K562 (cell line): ENCODE measurements at regions not wholly inside any gene's neighbourhood (a gene's known extent, or its start where the extent isn't known, plus 50 kb on each side); places are given as distances from the start of the nearest gene placed in this dataset.

Experiments used
- CREB1 ChIP-seq, 2 experiments: sonication (generic) in 1 of 2; formaldehyde crosslinking in 1 of 2; IDR thresholded peaks; 2 replicates each; pipeline versions ENCODE4 v1.6.1 to v1.8.0; 2012 to 2022; ENCODE audit warnings: inconsistent platforms in 1 of 2, mild to moderate bottlenecking in 1 of 2, missing genetic modification reagents in 1 of 2, moderate library complexity in 1 of 2
- EZH2 ChIP-seq: IDR thresholded peaks from 2 replicates; pipeline ENCODE4 v1.6.1; 2012; ENCODE audit warnings: low read depth, mild to moderate bottlenecking, inconsistent platforms, low read length, borderline replicate concordance
- JUND ChIP-seq, 2 experiments: IDR thresholded peaks; 2 replicates in 1 of 2; 3 replicates in 1 of 2; pipeline ENCODE4 v1.6.1; 2011; ENCODE audit warnings: borderline replicate concordance in 2 of 2, low read depth in 2 of 2, low read length in 2 of 2, improper control_type of control experiment in 1 of 2, missing biosample characterization in 1 of 2, missing genetic modification characterization in 1 of 2, missing genetic modification reagents in 1 of 2
- MXI1 ChIP-seq: IDR thresholded peaks from 2 replicates; pipeline ENCODE4 v1.6.1; 2011; ENCODE audit warnings: low read depth, mild to moderate bottlenecking, improper control_type of control experiment, low read length
- SOX6 ChIP-seq: fragments of 450-650 bp; IDR thresholded peaks from 2 replicates; pipeline ENCODE4 v1.6.1; 2014; ENCODE audit warnings: mild to moderate bottlenecking
- TF ChIP-seq, protein P1 (sequence below): fragments of 450-650 bp; conservative IDR thresholded peaks from 2 replicates; pipeline ENCODE4 v1.6.1; 2016; ENCODE audit warnings: missing genetic modification characterization, low read depth, mild to moderate bottlenecking, missing compliant biosample characterization, moderate library complexity
- TF ChIP-seq, protein P2 (sequence below), 3 experiments: IDR thresholded peaks in 2 of 3; conservative IDR thresholded peaks in 1 of 3; 2 replicates each; pipeline ENCODE4 v1.5.1; 2011 to 2012; ENCODE audit warnings: low read length in 3 of 3, mild to moderate bottlenecking in 3 of 3, control low read depth in 2 of 3, improper control_type of control experiment in 1 of 3, inconsistent platforms in 1 of 3, low read depth in 1 of 3, mixed read lengths in 1 of 3, moderate library complexity in 1 of 3; ENCODE audit not compliant: insufficient read depth in 2 of 3

DNA sequence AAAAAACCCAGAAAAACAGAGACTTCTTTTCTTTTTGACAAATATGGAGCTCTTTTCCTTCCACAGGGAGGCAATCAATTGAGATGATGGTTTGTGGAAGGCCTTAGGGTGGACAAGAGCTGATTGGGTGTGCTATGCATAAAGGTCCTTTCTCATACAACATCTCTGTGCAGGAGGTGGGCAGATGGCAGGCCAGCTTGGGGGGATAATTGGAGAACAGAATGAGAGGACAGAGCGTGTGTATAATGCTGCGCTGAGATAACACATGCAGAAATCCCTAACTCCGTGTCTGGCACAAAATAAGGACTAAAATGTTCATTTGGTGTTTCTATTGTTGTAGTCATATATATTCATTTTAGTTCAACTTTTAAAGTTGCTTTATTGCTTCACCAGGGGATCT lies 159.0 kb upstream of the MEF2C start:
- TF ChIP-seq SOX6 (no peak), CREB1 (IDR thresholded peaks at IDR 0.05) (no peak), CREB1 (CRISPR knock-in tag; IDR thresholded peaks at IDR 0.05) (no peak), JUND (IDR thresholded peaks at IDR 0.05; ENCODE audit: borderline replicate concordance, low read depth, low read length) (no peak), JUND (tag; IDR thresholded peaks at IDR 0.05; ENCODE audit: borderline replicate concordance, low read depth, low read length) (no peak), MXI1 (no peak), EZH2 (no peak)
- TF ChIP-seq, protein P1, sequence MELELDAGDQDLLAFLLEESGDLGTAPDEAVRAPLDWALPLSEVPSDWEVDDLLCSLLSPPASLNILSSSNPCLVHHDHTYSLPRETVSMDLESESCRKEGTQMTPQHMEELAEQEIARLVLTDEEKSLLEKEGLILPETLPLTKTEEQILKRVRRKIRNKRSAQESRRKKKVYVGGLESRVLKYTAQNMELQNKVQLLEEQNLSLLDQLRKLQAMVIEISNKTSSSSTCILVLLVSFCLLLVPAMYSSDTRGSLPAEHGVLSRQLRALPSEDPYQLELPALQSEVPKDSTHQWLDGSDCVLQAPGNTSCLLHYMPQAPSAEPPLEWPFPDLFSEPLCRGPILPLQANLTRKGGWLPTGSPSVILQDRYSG (tag) = no peak
- TF ChIP-seq, protein P2, sequence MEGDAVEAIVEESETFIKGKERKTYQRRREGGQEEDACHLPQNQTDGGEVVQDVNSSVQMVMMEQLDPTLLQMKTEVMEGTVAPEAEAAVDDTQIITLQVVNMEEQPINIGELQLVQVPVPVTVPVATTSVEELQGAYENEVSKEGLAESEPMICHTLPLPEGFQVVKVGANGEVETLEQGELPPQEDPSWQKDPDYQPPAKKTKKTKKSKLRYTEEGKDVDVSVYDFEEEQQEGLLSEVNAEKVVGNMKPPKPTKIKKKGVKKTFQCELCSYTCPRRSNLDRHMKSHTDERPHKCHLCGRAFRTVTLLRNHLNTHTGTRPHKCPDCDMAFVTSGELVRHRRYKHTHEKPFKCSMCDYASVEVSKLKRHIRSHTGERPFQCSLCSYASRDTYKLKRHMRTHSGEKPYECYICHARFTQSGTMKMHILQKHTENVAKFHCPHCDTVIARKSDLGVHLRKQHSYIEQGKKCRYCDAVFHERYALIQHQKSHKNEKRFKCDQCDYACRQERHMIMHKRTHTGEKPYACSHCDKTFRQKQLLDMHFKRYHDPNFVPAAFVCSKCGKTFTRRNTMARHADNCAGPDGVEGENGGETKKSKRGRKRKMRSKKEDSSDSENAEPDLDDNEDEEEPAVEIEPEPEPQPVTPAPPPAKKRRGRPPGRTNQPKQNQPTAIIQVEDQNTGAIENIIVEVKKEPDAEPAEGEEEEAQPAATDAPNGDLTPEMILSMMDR (IDR thresholded peaks at IDR 0.05 in 2 of 3, conservative IDR thresholded peaks at IDR 0.05 in 1 of 3; ENCODE audit: insufficient read depth in 2 of 3, low read depth in 1 of 3, low read length in 3 of 3) = no peak
